ENCODE measurements at regions not wholly inside any gene's neighbourhood (a gene's known extent, or its start where the extent isn't known, plus 50 kb on each side); places are given as distances from the start of the nearest gene placed in this dataset.

DNA sequence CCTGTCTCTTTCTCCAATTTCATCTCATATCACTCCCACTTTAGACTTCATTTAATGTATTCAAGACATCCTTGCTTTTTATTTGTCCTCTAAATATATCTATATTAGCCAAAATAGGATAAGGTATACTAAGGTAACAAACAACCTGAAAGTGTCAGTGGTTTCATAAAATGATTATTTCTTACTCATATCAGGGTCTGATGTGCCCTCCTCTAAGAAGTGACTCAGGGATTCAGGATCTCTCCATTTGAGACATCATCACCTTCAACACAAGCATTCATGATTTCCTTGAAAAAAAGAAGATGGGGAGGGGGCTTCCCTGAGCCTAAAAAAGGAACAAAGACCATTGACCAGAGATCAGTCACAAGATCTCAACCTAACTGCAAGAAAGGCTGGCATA lies 131.4 kb upstream of the POU2AF2 start:
- ATAC-seq = no peak
- TF ChIP-seq, protein P1, sequence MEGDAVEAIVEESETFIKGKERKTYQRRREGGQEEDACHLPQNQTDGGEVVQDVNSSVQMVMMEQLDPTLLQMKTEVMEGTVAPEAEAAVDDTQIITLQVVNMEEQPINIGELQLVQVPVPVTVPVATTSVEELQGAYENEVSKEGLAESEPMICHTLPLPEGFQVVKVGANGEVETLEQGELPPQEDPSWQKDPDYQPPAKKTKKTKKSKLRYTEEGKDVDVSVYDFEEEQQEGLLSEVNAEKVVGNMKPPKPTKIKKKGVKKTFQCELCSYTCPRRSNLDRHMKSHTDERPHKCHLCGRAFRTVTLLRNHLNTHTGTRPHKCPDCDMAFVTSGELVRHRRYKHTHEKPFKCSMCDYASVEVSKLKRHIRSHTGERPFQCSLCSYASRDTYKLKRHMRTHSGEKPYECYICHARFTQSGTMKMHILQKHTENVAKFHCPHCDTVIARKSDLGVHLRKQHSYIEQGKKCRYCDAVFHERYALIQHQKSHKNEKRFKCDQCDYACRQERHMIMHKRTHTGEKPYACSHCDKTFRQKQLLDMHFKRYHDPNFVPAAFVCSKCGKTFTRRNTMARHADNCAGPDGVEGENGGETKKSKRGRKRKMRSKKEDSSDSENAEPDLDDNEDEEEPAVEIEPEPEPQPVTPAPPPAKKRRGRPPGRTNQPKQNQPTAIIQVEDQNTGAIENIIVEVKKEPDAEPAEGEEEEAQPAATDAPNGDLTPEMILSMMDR (IDR thresholded peaks at IDR 0.05) = no peak

DNA sequence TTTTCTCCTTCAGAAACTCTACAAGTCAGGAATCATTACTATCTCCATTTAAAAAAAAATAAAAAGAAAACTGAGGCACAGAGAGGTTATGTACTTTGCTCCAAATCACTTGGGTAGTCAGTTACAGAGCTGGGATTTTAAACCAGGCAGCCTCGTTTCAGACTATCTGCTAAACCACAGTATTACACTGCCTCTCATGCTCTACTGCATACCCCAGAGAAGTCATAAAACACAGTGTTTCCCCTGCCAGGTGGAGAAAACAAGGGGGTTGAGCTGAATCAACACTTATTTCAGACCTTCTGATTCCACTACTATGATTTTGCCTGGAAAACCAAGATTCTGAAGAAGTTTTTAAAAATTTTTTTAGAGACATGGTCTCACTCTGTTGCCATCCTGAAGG lies 132.9 kb upstream of the POU2AF2 start:
- TF ChIP-seq, protein P1 (IDR thresholded peaks at IDR 0.05) = no peak
- no peak for ATAC-seq

More for the DNA sequence above, 131.4 kb upstream of the POU2AF2 start:
- Mint-ChIP-seq H3K36me3 (no peaks in the 10 kb centered on the region), H3K4me1 (no peaks in the 10 kb centered on the region), H3K4me3 (no peak overlapping the region), H3K9me3 (no peaks in the 10 kb centered on the region), H3K27ac (no peak overlapping the region), H3K27me3 (ENCODE audit: low read depth in 2 of 2) (peaks cover 0 to 3% of the 10 kb centered on the region in 2 donors)
- Histone ChIP-seq H3K27ac (ENCODE audit: low read length) (no peak overlapping the region), H3K4me3 (ENCODE audit: low read length) (no peak overlapping the region), H3K36me3 (ENCODE audit: control insufficient read depth, insufficient read depth, low read length) (no peaks in the 10 kb centered on the region), H3K4me1 (ENCODE audit: control insufficient read depth, insufficient read depth, low read length) (no peaks in the 10 kb centered on the region), H3K9me3 (ENCODE audit: control insufficient read depth, insufficient read depth, low read length) (no peaks in the 10 kb centered on the region), H3K27me3 (ENCODE audit: control insufficient read depth, insufficient read depth, low read length) (no peaks in the 10 kb centered on the region)
- intact Hi-C loops (cut with micrococcal nuclease) = no loop called here
- DNase-seq = no peak

DNA sequence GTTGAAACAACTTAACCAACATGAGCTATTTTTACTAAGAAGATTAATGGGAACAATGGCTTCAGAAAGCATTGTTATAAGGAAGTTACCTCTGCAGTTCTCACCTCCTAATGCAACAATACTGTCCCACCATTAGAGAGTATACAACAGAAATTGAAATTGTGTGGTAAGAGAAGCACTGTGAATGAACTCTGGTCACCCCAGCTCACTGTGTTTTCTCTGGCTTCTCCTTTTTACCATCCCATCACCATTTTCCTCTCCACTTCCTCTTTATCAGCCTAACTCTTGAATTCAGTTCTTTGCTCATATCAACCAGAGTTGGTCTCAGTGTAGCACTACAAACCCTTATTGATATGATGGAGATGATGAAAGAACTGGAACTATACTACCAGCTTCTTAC lies 138.0 kb upstream of the POU2AF2 start:
- DNase-seq (no peak), ATAC-seq (no peak)
- no peaks in the 10 kb centered on the region for H3K36me3 Mint-ChIP-seq
- no peaks in the 10 kb centered on the region for H3K4me1 Mint-ChIP-seq
- no peak overlapping the region for H3K4me3 Mint-ChIP-seq
- TF ChIP-seq, protein P1 (IDR thresholded peaks at IDR 0.05) = no peak
- Histone ChIP-seq H3K27ac (ENCODE audit: low read length) (no peak overlapping the region), H3K36me3 (ENCODE audit: control insufficient read depth, insufficient read depth, low read length) (no peaks in the 10 kb centered on the region), H3K4me3 (ENCODE audit: low read length) (no peak overlapping the region), H3K9me3 (ENCODE audit: control insufficient read depth, insufficient read depth, low read length) (no peaks in the 10 kb centered on the region), H3K27me3 (ENCODE audit: control insufficient read depth, insufficient read depth, low read length) (no peaks in the 10 kb centered on the region), H3K4me1 (ENCODE audit: control insufficient read depth, insufficient read depth, low read length) (no peaks in the 10 kb centered on the region)
- H3K27me3 Mint-ChIP-seq (ENCODE audit: low read depth in 2 of 2) = peaks cover 0 to 8% of the 10 kb centered on the region in 2 donors
- H3K9me3 Mint-ChIP-seq = no peaks in the 10 kb centered on the region
- intact Hi-C loops (cut with micrococcal nuclease) = no loop called here
- H3K27ac Mint-ChIP-seq = no peak overlapping the region

More for the DNA sequence above, 132.9 kb upstream of the POU2AF2 start:
- Mint-ChIP-seq H3K4me1 (no peaks in the 10 kb centered on the region), H3K27me3 (ENCODE audit: low read depth in 2 of 2) (peaks cover 0 to 3% of the 10 kb centered on the region in 2 donors), H3K36me3 (no peaks in the 10 kb centered on the region), H3K27ac (no peak overlapping the region), H3K4me3 (no peak overlapping the region), H3K9me3 (no peaks in the 10 kb centered on the region)
- H3K4me1 ChIP-seq (ENCODE audit: control insufficient read depth, insufficient read depth, low read length) = no peaks in the 10 kb centered on the region
- DNase-seq = no peak
- no peaks in the 10 kb centered on the region for H3K27me3 ChIP-seq (ENCODE audit: control insufficient read depth, insufficient read depth, low read length)
- no peaks in the 10 kb centered on the region for H3K9me3 ChIP-seq (ENCODE audit: control insufficient read depth, insufficient read depth, low read length)
- intact Hi-C loops (cut with micrococcal nuclease) = no loop called here
- H3K27ac ChIP-seq (ENCODE audit: low read length) = no peak overlapping the region
- H3K4me3 ChIP-seq (ENCODE audit: low read length) = no peak overlapping the region
- 63% methylated on average over 1 of the region's 1 CpG for WGBS (ENCODE audit: insufficient coverage)
- no peaks in the 10 kb centered on the region for H3K36me3 ChIP-seq (ENCODE audit: control insufficient read depth, insufficient read depth, low read length)

DNA sequence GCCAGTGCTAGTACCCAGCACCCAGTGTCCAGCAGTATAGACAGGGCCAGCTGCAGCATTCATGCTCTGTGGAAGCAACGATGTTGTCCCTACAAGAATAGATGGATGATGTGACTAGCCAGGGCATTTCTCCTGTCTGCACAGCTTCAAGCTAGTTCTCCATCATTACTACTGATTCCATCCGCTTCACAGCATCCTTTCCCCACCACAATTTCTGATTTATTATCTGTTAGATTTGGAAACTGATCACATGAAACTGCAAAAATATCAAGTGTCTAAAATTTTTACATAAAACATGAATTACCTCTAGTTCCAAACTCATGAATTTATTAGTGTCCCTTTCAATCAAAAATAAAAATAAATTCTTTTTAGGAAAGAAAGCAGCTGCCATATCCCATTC lies 138.9 kb upstream of the POU2AF2 start:
- H3K36me3 ChIP-seq (ENCODE audit: control insufficient read depth, insufficient read depth, low read length) = no peaks in the 10 kb centered on the region
- Mint-ChIP-seq H3K4me1 (no peaks in the 10 kb centered on the region), H3K36me3 (no peaks in the 10 kb centered on the region), H3K27me3 (ENCODE audit: low read depth in 2 of 2) (peaks cover 0 to 5% of the 10 kb centered on the region in 2 donors), H3K4me3 (no peak overlapping the region), H3K9me3 (no peaks in the 10 kb centered on the region), H3K27ac (no peak overlapping the region)
- DNase-seq (no peak), ATAC-seq (no peak)
- intact Hi-C loops (cut with micrococcal nuclease) = no loop called here
- TF ChIP-seq, protein P1 (IDR thresholded peaks at IDR 0.05) = no peak
- no peaks in the 10 kb centered on the region for H3K4me1 ChIP-seq (ENCODE audit: control insufficient read depth, insufficient read depth, low read length)
- 94% methylated on average over 2 of the region's 2 CpGs for WGBS (ENCODE audit: insufficient coverage)
- no peak overlapping the region for H3K27ac ChIP-seq (ENCODE audit: low read length)
- no peak overlapping the region for H3K4me3 ChIP-seq (ENCODE audit: low read length)
- H3K9me3 ChIP-seq (ENCODE audit: control insufficient read depth, insufficient read depth, low read length) = no peaks in the 10 kb centered on the region
- no peaks in the 10 kb centered on the region for H3K27me3 ChIP-seq (ENCODE audit: control insufficient read depth, insufficient read depth, low read length)
